ENCODE measurements at regions not wholly inside any gene's neighbourhood (a gene's known extent, or its start where the extent isn't known, plus 50 kb on each side); places are given as distances from the start of the nearest gene placed in this dataset.

- TF ChIP-seq ZNF331 (CRISPR knock-in tag; IDR thresholded peaks at IDR 0.05; ENCODE audit: low read depth) (no peak), CTCF (conservative IDR thresholded peaks at IDR 0.05; ENCODE audit: low read depth in 2 of 2) (no peak), POLR2AphosphoS5 (IDR thresholded peaks at IDR 0.05; ENCODE audit: low read depth) (no peak), JUNB (IDR thresholded peaks at IDR 0.05; ENCODE audit: unreplicated experiment) (no peak), REST (IDR thresholded peaks at IDR 0.05; ENCODE audit: unreplicated experiment) (no peak)
These were observed 239.5 kb upstream of the CADM1 start for GRCh38 chr11:115743719-115744118.
